CD8-positive, alpha-beta memory T cell (primary cell): ENCODE measurements at regions not wholly inside any gene's neighbourhood (a gene's known extent, or its start where the extent isn't known, plus 50 kb on each side); places are given as distances from the start of the nearest gene placed in this dataset.

Source experiments
- CTCF ChIA-PET: fragments of 350-600 bp; sonication (Branson Sonifier 250); formaldehyde crosslinking; loops from one replicate; lab custom pipeline; 2021; ENCODE audit warnings: antibody characterized with exemption; lab: Charles Lee
- POLR2A ChIA-PET: fragments of 350-600 bp; sonication (Branson Sonifier 250); formaldehyde crosslinking; loops from one replicate; lab custom pipeline; 2021; ENCODE audit warnings: antibody characterized with exemption; lab: Charles Lee
- DNase-seq, 5 donors: peaks; one replicate each; pipeline versions ENCODE4 v3.0.0 to v3.0.0-alpha.2; 2020 to 2022; ENCODE audit warnings: mixed read lengths in 1 of 5
- H3K27ac ChIP-seq: one replicate; pipeline ENCODE4 v1.7.0; 2013; ENCODE audit warnings: low read depth, mild to moderate bottlenecking, low read length, moderate library complexity
- H3K27me3 ChIP-seq: 2 replicates; pipeline ENCODE4 v1.7.0; 2013; ENCODE audit warnings: low read length, mild to moderate bottlenecking; ENCODE audit not compliant: insufficient read depth, poor library complexity, severe bottlenecking
- H3K36me3 ChIP-seq: 2 replicates; pipeline ENCODE4 v1.7.0; 2013; ENCODE audit warnings: mild to moderate bottlenecking, low read length, moderate library complexity; ENCODE audit not compliant: insufficient read depth
- H3K4me1 ChIP-seq: 2 replicates; pipeline ENCODE4 v1.7.0; 2013; ENCODE audit warnings: mild to moderate bottlenecking, low read length, moderate library complexity; ENCODE audit not compliant: insufficient read depth
- H3K4me3 ChIP-seq: 2 replicates; pipeline ENCODE4 v1.7.0; 2013; ENCODE audit warnings: mild to moderate bottlenecking, low read length
- H3K9me3 ChIP-seq: 2 replicates; pipeline ENCODE4 v1.7.0; 2013; ENCODE audit warnings: mild to moderate bottlenecking, low read length
- H3K27ac Mint-ChIP-seq, 8 donors: one replicate each; pipeline ENCODE4 v1.8.0; 2020 to 2021; ENCODE audit warnings: mixed read lengths in 8 of 8, mild to moderate bottlenecking in 6 of 8, inconsistent platforms in 3 of 8, moderate library complexity in 3 of 8
- H3K27me3 Mint-ChIP-seq, 2 donors: one replicate each; pipeline ENCODE4 v1.8.0; 2020 to 2021; ENCODE audit warnings: mixed read lengths in 2 of 2, mild to moderate bottlenecking in 1 of 2, moderate library complexity in 1 of 2
- H3K36me3 Mint-ChIP-seq, 3 donors: one replicate each; pipeline ENCODE4 v1.8.0; 2020 to 2021; ENCODE audit warnings: mixed read lengths in 3 of 3, inconsistent platforms in 1 of 3, mild to moderate bottlenecking in 1 of 3
- H3K4me1 Mint-ChIP-seq, 3 donors: one replicate each; pipeline ENCODE4 v1.8.0; 2020 to 2021; ENCODE audit warnings: mixed read lengths in 3 of 3, inconsistent platforms in 1 of 3, mild to moderate bottlenecking in 1 of 3
- H3K4me3 Mint-ChIP-seq, 7 donors: one replicate each; pipeline ENCODE4 v1.8.0; 2020 to 2021; ENCODE audit warnings: mixed read lengths in 7 of 7, mild to moderate bottlenecking in 6 of 7, moderate library complexity in 4 of 7, inconsistent platforms in 2 of 7
- H3K9me3 Mint-ChIP-seq, 5 donors: one replicate each; pipeline ENCODE4 v1.8.0; 2020 to 2022; ENCODE audit warnings: mixed read lengths in 5 of 5, mild to moderate bottlenecking in 3 of 5, moderate library complexity in 2 of 5, inconsistent platforms in 1 of 5

- Mint-ChIP-seq H3K36me3 (no peaks in the 10 kb centered on the region), H3K4me3 (no peak overlapping the region), H3K4me1 (no peaks in the 10 kb centered on the region), H3K9me3 (peaks cover 2 to 21% (median 4%) of the 10 kb centered on the region in 5 donors), H3K27ac (no peak overlapping the region), H3K27me3 (no peaks in the 10 kb centered on the region)
- Histone ChIP-seq H3K9me3 (no peaks in the 10 kb centered on the region), H3K27ac (no peak overlapping the region), H3K4me3 (no peak overlapping the region), H3K27me3 (no peaks in the 10 kb centered on the region), H3K4me1 (no peaks in the 10 kb centered on the region), H3K36me3 (no peaks in the 10 kb centered on the region)
- POLR2A ChIA-PET, result no interaction called here
- DNase-seq, result no peak
- CTCF ChIA-PET, result no interaction called here
Observed at GRCh38 chr5:125654392-125654791, 768.8 kb upstream of the GRAMD2B start.

- DNase-seq, result no peak
- CTCF ChIA-PET, result no interaction called here
- Histone ChIP-seq H3K36me3 (no peaks in the 10 kb centered on the region), H3K9me3 (no peaks in the 10 kb centered on the region), H3K4me1 (no peaks in the 10 kb centered on the region), H3K27me3 (no peaks in the 10 kb centered on the region), H3K27ac (no peak overlapping the region), H3K4me3 (no peak overlapping the region)
- H3K36me3 Mint-ChIP-seq, result no peaks in the 10 kb centered on the region
- no peak overlapping the region for H3K4me3 Mint-ChIP-seq
- POLR2A ChIA-PET, result no interaction called here
- H3K27me3 Mint-ChIP-seq, result no peaks in the 10 kb centered on the region
- peaks cover 2 to 24% (median 3%) of the 10 kb centered on the region in 5 donors for H3K9me3 Mint-ChIP-seq
- no peak overlapping the region for H3K27ac Mint-ChIP-seq
- no peaks in the 10 kb centered on the region for H3K4me1 Mint-ChIP-seq
Observed at GRCh38 chr5:125655156-125655555, 768.1 kb upstream of the GRAMD2B start.

- Histone ChIP-seq H3K9me3 (no peaks in the 10 kb centered on the region), H3K4me1 (no peaks in the 10 kb centered on the region), H3K27ac (no peak overlapping the region), H3K27me3 (no peaks in the 10 kb centered on the region), H3K36me3 (no peaks in the 10 kb centered on the region), H3K4me3 (no peak overlapping the region)
- no peaks in the 10 kb centered on the region for H3K27me3 Mint-ChIP-seq
- no peaks in the 10 kb centered on the region for H3K36me3 Mint-ChIP-seq
- POLR2A ChIA-PET, result no interaction called here
- no peak for DNase-seq
- H3K9me3 Mint-ChIP-seq, result peaks cover 0 to 20% (median 6%) of the 10 kb centered on the region in 5 donors
- H3K4me3 Mint-ChIP-seq, result no peak overlapping the region
- no peaks in the 10 kb centered on the region for H3K4me1 Mint-ChIP-seq
- no peak overlapping the region for H3K27ac Mint-ChIP-seq
- CTCF ChIA-PET, result no interaction called here
Observed at GRCh38 chr5:125657936-125658335, 765.3 kb upstream of the GRAMD2B start.

- Mint-ChIP-seq H3K27ac (no peak overlapping the region), H3K9me3 (peaks cover 3 to 16% (median 11%) of the 10 kb centered on the region in 5 donors), H3K4me3 (no peak overlapping the region), H3K27me3 (no peaks in the 10 kb centered on the region), H3K36me3 (no peaks in the 10 kb centered on the region), H3K4me1 (no peaks in the 10 kb centered on the region)
- ChIA-PET CTCF (no interaction called here), POLR2A (no interaction called here)
- Histone ChIP-seq H3K4me1 (no peaks in the 10 kb centered on the region), H3K27ac (no peak overlapping the region), H3K4me3 (no peak overlapping the region), H3K27me3 (no peaks in the 10 kb centered on the region), H3K9me3 (no peaks in the 10 kb centered on the region), H3K36me3 (no peaks in the 10 kb centered on the region)
- DNase-seq, result no peak
Observed at GRCh38 chr5:125659316-125660023, 763.7 kb upstream of the GRAMD2B start.

- Histone ChIP-seq H3K27ac (no peak overlapping the region), H3K9me3 (no peaks in the 10 kb centered on the region), H3K4me3 (no peak overlapping the region), H3K4me1 (no peaks in the 10 kb centered on the region), H3K36me3 (no peaks in the 10 kb centered on the region), H3K27me3 (no peaks in the 10 kb centered on the region)
- POLR2A ChIA-PET, result no interaction called here
- H3K36me3 Mint-ChIP-seq, result no peaks in the 10 kb centered on the region
- peaks cover 3 to 16% (median 14%) of the 10 kb centered on the region in 5 donors for H3K9me3 Mint-ChIP-seq
- H3K27me3 Mint-ChIP-seq, result no peaks in the 10 kb centered on the region
- CTCF ChIA-PET, result no interaction called here
- H3K27ac Mint-ChIP-seq, result no peak overlapping the region
- H3K4me3 Mint-ChIP-seq, result no peak overlapping the region
- no peak for DNase-seq
- H3K4me1 Mint-ChIP-seq, result no peaks in the 10 kb centered on the region
Observed at GRCh38 chr5:125660231-125660895, 762.8 kb upstream of the GRAMD2B start.

- H3K4me1 ChIP-seq, result no peaks in the 10 kb centered on the region
- no peak overlapping the region for H3K4me3 ChIP-seq
- Mint-ChIP-seq H3K9me3 (peaks cover 3 to 21% (median 14%) of the 10 kb centered on the region in 5 donors), H3K4me3 (no peak overlapping the region), H3K4me1 (no peaks in the 10 kb centered on the region), H3K27ac (no peak overlapping the region), H3K36me3 (no peaks in the 10 kb centered on the region), H3K27me3 (no peaks in the 10 kb centered on the region)
- CTCF ChIA-PET, result no interaction called here
- POLR2A ChIA-PET, result no interaction called here
- H3K9me3 ChIP-seq, result no peaks in the 10 kb centered on the region
- no peak for DNase-seq
- H3K36me3 ChIP-seq, result no peaks in the 10 kb centered on the region
- H3K27ac ChIP-seq, result no peak overlapping the region
- H3K27me3 ChIP-seq, result no peaks in the 10 kb centered on the region
Observed at GRCh38 chr5:125661584-125661983, 761.6 kb upstream of the GRAMD2B start.

GRCh38 chr5:125668884-125669283 lies 754.3 kb upstream of the GRAMD2B start:
- H3K4me1 ChIP-seq, result no peaks in the 10 kb centered on the region
- Mint-ChIP-seq H3K9me3 (peaks cover 2 to 32% (median 8%) of the 10 kb centered on the region in 5 donors), H3K27ac (no peak overlapping the region), H3K4me3 (no peak overlapping the region), H3K36me3 (peaks cover 0 to 1% (median 0%) of the 10 kb centered on the region in 3 donors), H3K27me3 (no peaks in the 10 kb centered on the region), H3K4me1 (no peaks in the 10 kb centered on the region)
- H3K27ac ChIP-seq, result no peak overlapping the region
- no peaks in the 10 kb centered on the region for H3K27me3 ChIP-seq
- no peaks in the 10 kb centered on the region for H3K9me3 ChIP-seq
- no peaks in the 10 kb centered on the region for H3K36me3 ChIP-seq
- no peak overlapping the region for H3K4me3 ChIP-seq
- POLR2A ChIA-PET, result no interaction called here
- CTCF ChIA-PET, result no interaction called here
- DNase-seq, result no peak

GRCh38 chr5:125673359-125673950 lies 749.8 kb upstream of the GRAMD2B start:
- Histone ChIP-seq H3K27me3 (no peaks in the 10 kb centered on the region), H3K27ac (no peak overlapping the region), H3K4me3 (no peak overlapping the region), H3K4me1 (no peaks in the 10 kb centered on the region), H3K36me3 (no peaks in the 10 kb centered on the region), H3K9me3 (no peaks in the 10 kb centered on the region)
- H3K36me3 Mint-ChIP-seq, result no peaks in the 10 kb centered on the region
- H3K27me3 Mint-ChIP-seq, result peaks cover 0 to 1% of the 10 kb centered on the region in 2 donors
- ChIA-PET POLR2A (no interaction called here), CTCF (no interaction called here)
- no peak overlapping the region for H3K27ac Mint-ChIP-seq
- no peak overlapping the region for H3K4me3 Mint-ChIP-seq
- H3K4me1 Mint-ChIP-seq, result no peaks in the 10 kb centered on the region
- H3K9me3 Mint-ChIP-seq, result peaks cover 2 to 18% (median 7%) of the 10 kb centered on the region in 5 donors
- DNase-seq, result no peak
